ENCODE measurements at regions not wholly inside any gene's neighbourhood (a gene's known extent, or its start where the extent isn't known, plus 50 kb on each side); places are given as distances from the start of the nearest gene placed in this dataset.

DNA sequence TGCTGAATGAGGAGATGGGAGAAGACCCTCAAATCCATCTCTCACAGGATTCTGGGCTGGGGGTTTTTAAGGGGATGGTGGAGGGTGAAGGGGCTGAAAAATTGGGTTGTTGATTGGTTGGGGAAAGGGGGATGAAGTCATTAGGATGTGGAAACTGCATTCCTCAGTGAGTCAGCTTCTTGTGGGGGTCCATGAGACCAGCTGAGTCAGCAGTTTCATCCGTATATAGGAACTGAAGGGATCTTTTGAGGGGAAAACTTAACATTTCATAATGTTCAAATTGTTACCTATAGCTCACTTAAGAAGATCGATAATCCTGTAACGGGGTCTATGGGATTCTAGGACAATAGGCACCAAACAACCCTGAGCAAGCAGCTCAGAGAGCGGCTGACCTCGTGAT lies 213.4 kb downstream of the CBLN1 start:
- TF ChIP-seq POLR2AphosphoS5 (IDR thresholded peaks at IDR 0.05; ENCODE audit: low read depth, low read length) (no peak), POLR2A (IDR thresholded peaks at IDR 0.05; ENCODE audit: low read depth, low read length) (no peak), TAF1 (IDR thresholded peaks at IDR 0.05; ENCODE audit: borderline replicate concordance, low read depth, low read length) (no peak)

Measured in GM12892 (cell line).